DOHH2 (cell line): ENCODE measurements at regions not wholly inside any gene's neighbourhood (a gene's known extent, or its start where the extent isn't known, plus 50 kb on each side); places are given as distances from the start of the nearest gene placed in this dataset.

Experiments used
- H3F3A ChIP-seq: fragments of 200-600 bp; sonication (generic), shearing (Covaris generic); 2 replicates; pipeline ENCODE4 v1.6.0; 2016; ENCODE audit warnings: antibody characterized with exemption, mild to moderate bottlenecking; ENCODE audit not compliant: control insufficient read depth, insufficient read depth
- H3K27ac ChIP-seq: fragments of 200-600 bp; sonication (generic); 2 replicates; pipeline ENCODE4 v1.5.1; 2014; ENCODE audit warnings: low read depth, mild to moderate bottlenecking, low read length, moderate library complexity
- H3K27me3 ChIP-seq: fragments of 200-600 bp; sonication (generic); 2 replicates; pipeline ENCODE4 v1.6.1; 2014; ENCODE audit warnings: mild to moderate bottlenecking, low read length, mixed read lengths; ENCODE audit not compliant: control insufficient read depth
- H3K36me3 ChIP-seq: fragments of 200-600 bp; sonication (generic); 2 replicates; pipeline ENCODE4 v1.6.1; 2014; ENCODE audit warnings: mild to moderate bottlenecking, low read length, moderate library complexity, mixed read lengths; ENCODE audit not compliant: control insufficient read depth
- H3K4me1 ChIP-seq: fragments of 200-600 bp; sonication (generic); 2 replicates; pipeline ENCODE4 v1.6.1; 2014; ENCODE audit warnings: mild to moderate bottlenecking, low read length, mixed read lengths; ENCODE audit not compliant: control insufficient read depth
- H3K4me2 ChIP-seq: fragments of 200-600 bp; sonication (generic); 2 replicates; pipeline ENCODE4 v1.6.0; 2014; ENCODE audit warnings: mild to moderate bottlenecking, low read length, moderate library complexity
- H3K4me3 ChIP-seq: fragments of 200-600 bp; sonication (generic); 2 replicates; pipeline ENCODE4 v1.5.1; 2014; ENCODE audit warnings: mild to moderate bottlenecking, low read length, mixed read lengths
- H3K79me2 ChIP-seq: fragments of 200-600 bp; sonication (generic); 2 replicates; pipeline ENCODE4 v1.6.1; 2014; ENCODE audit warnings: mild to moderate bottlenecking, low read length, mixed read lengths; ENCODE audit not compliant: control insufficient read depth
- H3K9me2 ChIP-seq: fragments of 200-600 bp; sonication (generic); replicated peaks from 2 replicates; pipeline ENCODE4 v1.6.1; 2014; ENCODE audit warnings: mild to moderate bottlenecking, low read length, mixed read lengths; ENCODE audit not compliant: control insufficient read depth
- H3K9me3 ChIP-seq: fragments of 200-600 bp; sonication (generic); 2 replicates; pipeline ENCODE4 v1.6.1; 2014; ENCODE audit warnings: antibody characterized with exemption, low read length, mixed read lengths; ENCODE audit not compliant: control insufficient read depth, insufficient read depth
- H4K20me1 ChIP-seq: fragments of 200-600 bp; sonication (generic); 2 replicates; pipeline ENCODE4 v1.6.0; 2014; ENCODE audit warnings: low read depth, mild to moderate bottlenecking, antibody characterized with exemption, low read length, moderate library complexity; ENCODE audit not compliant: control insufficient read depth, insufficient read depth
- CTCF ChIP-seq: fragments of 200-600 bp; sonication (generic); IDR thresholded peaks from one replicate; pipeline ENCODE4 v1.5.1; 2014; ENCODE audit warnings: antibody characterized with exemption, mild to moderate bottlenecking, low read depth, low read length; ENCODE audit not compliant: poor library complexity, severe bottlenecking
- EZH2phosphoT487 ChIP-seq: fragments of 200-600 bp; sonication (generic); IDR thresholded peaks from 2 replicates; pipeline ENCODE4 v1.6.1; 2017; ENCODE audit warnings: borderline replicate concordance, mild to moderate bottlenecking, antibody characterized with exemption, low read length, moderate library complexity, mixed read lengths

GRCh38 chr5:154566146-154566680, 88.2 kb upstream of the HAND1 start:
- H3K9me2 ChIP-seq: no peaks in the 10 kb centered on the region
- no peaks in the 10 kb centered on the region for H3K36me3 ChIP-seq
- H4K20me1 ChIP-seq: no peaks in the 10 kb centered on the region
- no peaks in the 10 kb centered on the region for H3F3A ChIP-seq
- no peaks in the 10 kb centered on the region for H3K79me2 ChIP-seq
- no peak overlapping the region for H3K27ac ChIP-seq
- H3K4me1 ChIP-seq: no peaks in the 10 kb centered on the region
- H3K27me3 ChIP-seq: no peaks in the 10 kb centered on the region
- H3K4me2 ChIP-seq: no peak overlapping the region
- no peaks in the 10 kb centered on the region for H3K9me3 ChIP-seq
- TF ChIP-seq EZH2phosphoT487: no peak
- no peak for TF ChIP-seq CTCF
- H3K4me3 ChIP-seq: no peak overlapping the region

- H3K9me3 ChIP-seq: no peaks in the 10 kb centered on the region
- no peaks in the 10 kb centered on the region for H3K9me2 ChIP-seq
Measured at GRCh38 chr5:154565123-154565522, 87.1 kb upstream of the HAND1 start.

GRCh38 chr5:154562244-154562880, 84.3 kb upstream of the HAND1 start:
- no peak overlapping the region for H3K4me3 ChIP-seq
- no peaks in the 10 kb centered on the region for H3K36me3 ChIP-seq
- H3K79me2 ChIP-seq: no peaks in the 10 kb centered on the region
- no peak overlapping the region for H3K4me2 ChIP-seq
- H3K9me2 ChIP-seq: no peaks in the 10 kb centered on the region
- H3F3A ChIP-seq: no peaks in the 10 kb centered on the region
- no peaks in the 10 kb centered on the region for H4K20me1 ChIP-seq
- no peak for TF ChIP-seq CTCF
- TF ChIP-seq EZH2phosphoT487: no peak
- no peaks in the 10 kb centered on the region for H3K4me1 ChIP-seq
- no peak overlapping the region for H3K27ac ChIP-seq
- H3K9me3 ChIP-seq: no peaks in the 10 kb centered on the region
- no peaks in the 10 kb centered on the region for H3K27me3 ChIP-seq

More at GRCh38 chr5:154565123-154565522, 87.1 kb upstream of the HAND1 start:
- H3K4me2 ChIP-seq: no peak overlapping the region
- H3K27ac ChIP-seq: no peak overlapping the region
- H3K4me1 ChIP-seq: no peaks in the 10 kb centered on the region
- no peaks in the 10 kb centered on the region for H3F3A ChIP-seq
- no peaks in the 10 kb centered on the region for H3K27me3 ChIP-seq
- no peaks in the 10 kb centered on the region for H3K36me3 ChIP-seq
- no peaks in the 10 kb centered on the region for H4K20me1 ChIP-seq
- no peak overlapping the region for H3K4me3 ChIP-seq
- H3K79me2 ChIP-seq: no peaks in the 10 kb centered on the region
- no peak for TF ChIP-seq EZH2phosphoT487
- TF ChIP-seq CTCF: no peak
